HG03103 (cell line): ENCODE measurements at regions not wholly inside any gene's neighbourhood (a gene's known extent, or its start where the extent isn't known, plus 50 kb on each side); places are given as distances from the start of the nearest gene placed in this dataset.

Source experiments
- ATAC-seq: cut with Tn5 transposase; IDR thresholded peaks from one replicate; pipeline ENCODE4 v1.9.1; 2021; ENCODE audit warnings: low read depth; ENCODE audit not compliant: unreplicated experiment

DNA sequence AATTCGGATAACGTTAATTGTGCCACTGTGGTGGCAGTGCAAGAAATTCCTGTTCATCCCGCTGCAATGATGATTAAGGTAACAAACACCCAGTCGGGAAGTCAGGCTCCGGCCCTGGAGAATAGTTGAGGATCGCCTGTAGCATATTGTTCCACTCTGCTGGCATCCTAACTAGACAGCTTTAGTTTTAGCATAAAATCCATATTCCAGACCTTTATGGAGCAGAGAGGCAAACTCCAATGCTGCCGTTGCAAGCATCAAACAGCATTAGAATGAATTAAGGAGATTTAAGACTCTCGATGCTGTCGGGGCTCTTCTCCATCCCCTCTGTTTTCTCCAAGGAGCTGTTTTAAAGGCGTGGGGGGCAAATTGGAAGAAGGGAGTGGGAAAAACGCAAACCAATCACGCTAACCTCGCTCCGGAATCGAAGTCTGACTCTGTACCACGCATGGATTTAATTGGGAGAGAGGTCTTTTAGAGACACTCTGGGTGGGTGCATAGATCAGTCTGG, 660.4 kb downstream of the VRK1 start:
- no peak for ATAC-seq

DNA sequence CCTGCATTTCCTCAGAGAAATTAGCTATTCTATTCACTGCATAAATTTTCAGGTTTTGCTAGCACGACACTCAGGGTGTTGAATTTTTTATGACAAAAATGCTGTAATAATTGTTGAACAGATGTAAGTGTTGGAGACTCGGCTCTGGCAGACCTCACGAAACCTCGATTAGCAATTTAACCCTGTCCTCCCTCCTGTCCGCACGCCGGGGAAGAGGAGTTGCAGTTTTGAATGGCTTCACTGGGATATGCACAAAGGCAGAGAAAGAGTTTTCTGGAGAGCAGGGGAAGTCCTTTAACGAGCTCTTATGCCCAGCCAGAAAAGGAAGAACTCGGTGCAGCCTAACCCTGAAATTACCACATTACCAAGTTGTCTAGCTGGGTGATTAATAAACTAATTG, 661.1 kb downstream of the VRK1 start:
- ATAC-seq = no peak

DNA sequence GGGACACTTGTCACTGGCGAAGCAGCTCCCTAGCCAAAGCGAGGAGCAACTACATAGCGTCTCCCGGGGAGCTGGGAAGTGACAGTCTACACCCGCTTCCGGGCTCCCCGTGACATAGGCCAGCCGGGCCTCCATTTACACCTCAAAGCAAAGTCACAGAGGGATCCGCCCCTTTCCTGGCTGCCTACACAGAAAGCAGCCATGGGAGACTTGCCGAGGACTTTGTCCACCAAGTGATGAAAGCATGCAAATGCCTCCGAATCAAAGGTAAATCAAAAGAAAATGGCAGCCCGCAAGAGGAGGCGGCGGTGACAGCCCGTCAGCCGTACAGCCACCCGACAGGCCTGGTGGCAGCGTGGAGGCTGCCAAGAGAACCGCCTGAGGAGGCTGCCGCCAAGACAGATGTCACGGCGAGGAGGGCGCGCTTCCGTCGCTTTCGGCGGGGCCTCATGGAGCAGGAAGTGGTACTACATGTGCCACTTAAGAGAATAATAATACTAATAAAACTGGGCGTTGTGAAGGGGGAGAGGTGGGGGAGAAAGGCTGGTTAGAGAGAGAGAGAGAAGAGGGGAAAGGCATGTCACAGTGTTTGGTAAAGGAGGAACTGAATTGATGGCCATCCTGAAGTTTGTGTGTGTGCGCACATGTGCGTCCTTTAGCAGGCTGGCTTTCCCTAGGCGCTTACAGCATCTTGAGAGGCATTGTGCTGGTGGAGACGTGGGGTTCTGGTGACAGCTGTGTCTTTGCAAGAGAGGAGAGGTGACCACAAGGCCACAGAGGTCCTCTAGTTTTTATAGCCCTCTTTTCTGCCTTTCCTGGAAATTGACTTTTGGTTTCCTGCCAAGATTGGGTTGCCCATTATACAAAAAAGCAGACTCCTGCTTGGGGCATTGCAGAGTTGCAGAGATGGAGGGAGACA, 661.7 kb downstream of the VRK1 start:
- no peak for ATAC-seq

DNA sequence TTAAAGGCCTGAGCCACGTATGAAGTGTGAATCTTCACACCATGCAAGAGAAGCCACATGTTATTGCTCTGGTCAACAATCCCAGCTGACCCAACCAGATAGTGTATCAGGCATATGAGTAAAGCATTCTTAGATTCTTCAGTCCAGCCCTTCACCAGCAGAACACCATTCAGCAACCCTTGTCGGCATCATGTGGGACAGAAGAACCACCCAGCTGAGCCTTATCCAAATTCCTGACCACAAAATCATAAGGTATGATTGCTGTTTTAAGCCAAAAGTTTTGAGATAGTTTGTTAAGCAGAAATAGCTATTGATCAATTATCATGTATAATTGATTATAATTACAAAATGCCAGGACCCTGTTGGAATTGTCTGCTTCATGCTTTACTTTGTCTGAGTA, 664.9 kb downstream of the VRK1 start:
- ATAC-seq = no peak

DNA sequence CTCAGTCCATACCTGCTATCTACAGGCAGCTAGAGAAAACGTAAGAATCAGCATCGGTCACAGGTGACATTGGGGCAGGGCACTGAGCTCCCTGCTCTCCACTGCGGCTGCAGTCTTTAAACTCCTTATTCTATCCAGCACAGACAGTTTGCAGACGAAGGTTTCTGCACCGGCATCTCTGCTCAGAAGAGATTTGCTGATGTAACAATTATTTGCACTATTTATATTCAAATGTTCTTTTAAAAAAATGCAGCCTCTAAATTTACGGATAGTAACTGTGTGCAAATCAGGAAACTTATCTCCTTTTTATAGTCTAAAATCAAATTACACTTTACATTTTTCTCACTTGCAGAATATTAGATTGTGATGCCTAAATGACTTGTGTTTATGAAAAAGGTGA, 671.0 kb downstream of the VRK1 start:
- ATAC-seq = no peak

DNA sequence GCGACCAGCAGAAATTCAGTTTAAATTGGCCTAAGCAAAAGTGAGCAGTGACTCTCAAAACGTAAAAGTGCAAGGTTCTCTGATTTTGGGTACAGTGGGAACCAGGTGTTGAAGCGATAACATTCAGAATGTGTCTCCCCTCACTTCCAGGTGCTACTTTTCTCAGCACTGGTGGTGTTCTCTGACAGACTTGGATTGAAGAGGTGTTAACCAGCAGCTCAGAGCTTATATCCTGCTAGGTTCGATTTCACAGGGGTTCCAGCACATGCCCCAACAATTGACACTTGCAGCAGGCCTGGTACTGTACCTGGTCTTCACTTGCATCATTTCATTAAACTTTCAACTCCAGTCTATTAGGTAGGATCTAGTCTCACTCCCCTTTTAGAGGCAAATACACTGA, 680.2 kb downstream of the VRK1 start:
- ATAC-seq = no peak

DNA sequence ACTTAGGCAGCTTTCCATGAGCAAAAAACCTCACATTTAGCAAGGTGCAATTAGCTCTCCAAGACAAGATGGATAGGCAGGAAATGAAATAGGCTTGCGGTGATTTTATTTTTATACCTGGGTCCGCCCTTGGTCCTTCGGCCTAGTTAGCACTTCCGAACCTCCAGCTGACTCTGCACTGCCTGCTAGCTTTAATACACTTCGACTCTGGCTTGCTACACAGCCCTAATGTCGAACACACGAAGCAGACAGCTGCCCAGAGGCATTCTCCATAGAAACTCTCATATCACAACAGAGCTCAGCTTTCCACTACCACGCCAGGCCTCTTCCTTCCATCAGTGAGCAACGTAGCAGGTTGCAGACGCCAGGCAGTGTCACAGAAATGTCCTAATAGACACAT, 688.0 kb downstream of the VRK1 start:
- ATAC-seq = no peak

DNA sequence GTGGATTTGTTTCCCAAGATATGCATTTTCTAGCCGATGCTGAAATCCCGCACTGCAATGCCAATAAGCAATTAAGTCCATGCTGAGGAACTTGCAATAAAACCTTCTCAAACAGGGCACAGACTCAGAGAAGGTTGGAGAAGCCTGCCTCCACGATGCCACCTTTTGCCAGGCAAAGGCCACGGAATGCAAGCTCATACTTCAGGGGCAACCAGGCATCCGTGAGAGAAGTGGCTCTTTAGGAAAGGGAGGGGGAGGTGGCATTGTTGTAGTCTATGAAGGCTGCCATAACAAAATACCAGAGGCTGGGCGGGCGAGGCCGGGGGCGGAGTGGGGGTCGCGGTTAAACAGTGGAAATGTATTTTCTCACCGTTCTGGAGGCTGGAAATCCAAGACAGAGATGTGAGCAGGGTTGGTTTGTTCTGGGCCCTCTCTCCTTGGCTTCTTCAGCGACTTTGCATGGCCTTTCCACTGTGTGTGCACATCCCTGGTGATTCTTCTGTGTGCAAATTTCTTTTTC, 689.5 kb downstream of the VRK1 start:
- ATAC-seq = no peak

DNA sequence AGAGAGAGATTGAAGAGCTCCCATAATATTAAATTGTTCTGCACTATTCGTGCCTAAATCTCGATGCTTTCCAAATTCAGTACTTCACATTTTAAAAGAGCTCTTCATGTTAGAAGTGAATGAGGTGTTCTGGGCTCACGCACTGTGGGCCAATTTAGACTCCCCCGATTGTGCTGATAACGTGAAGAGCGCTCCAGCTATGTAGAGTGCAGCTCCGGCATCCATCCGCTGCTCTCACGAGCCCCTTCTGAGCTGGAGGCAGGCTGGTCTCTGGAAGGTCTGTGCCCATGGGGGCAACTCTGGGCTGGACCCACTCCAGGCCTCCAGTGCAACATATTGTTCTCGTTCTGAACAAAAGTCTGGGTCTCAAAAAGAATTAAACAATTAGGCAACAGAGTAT, 692.6 kb downstream of the VRK1 start:
- ATAC-seq = no peak

DNA sequence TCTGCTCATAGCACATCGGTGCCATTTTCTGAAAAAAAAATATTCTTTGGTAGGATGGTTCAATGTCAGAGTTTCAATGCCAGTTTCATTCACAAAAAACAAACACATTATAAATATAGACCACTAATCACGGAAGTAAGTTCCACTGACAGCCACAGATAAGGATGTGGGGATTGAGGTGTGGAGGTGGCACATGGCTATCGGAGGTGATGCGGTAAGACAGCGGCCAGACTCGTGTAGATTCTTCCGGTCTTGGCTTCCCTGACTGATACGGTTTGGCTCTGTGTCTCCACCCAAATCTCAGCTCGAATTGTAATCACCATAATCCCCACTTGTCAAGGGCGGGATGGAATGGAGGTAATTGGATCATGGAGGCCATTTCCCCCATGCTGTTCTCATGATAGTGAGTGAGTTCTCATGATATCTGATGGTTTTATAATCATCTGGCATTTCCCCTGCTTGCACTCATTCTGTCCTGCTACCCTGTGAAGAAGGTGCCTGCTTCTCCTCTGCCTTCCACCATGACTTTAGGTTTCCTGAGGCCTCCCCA, 693.4 kb downstream of the VRK1 start:
- no peak for ATAC-seq

DNA sequence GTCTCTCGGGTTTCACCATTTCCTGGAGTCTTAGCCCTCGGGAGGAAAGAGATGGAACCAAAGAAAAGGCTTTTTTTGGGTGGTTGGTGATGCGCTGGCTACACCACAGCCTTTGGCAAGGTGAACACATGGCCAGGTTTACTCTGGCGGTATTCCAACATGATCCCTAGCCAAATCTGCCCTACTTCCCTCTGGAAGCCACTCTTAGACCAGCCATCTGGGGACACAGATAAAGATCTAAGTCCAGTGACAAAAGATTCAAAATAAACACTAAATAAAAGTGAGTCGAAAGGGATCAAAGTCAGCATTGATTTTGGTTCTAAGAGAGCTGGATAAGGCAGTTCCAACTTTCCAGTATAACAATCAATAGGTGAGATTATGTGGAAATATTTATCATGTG, 694.5 kb downstream of the VRK1 start:
- ATAC-seq = no peak

DNA sequence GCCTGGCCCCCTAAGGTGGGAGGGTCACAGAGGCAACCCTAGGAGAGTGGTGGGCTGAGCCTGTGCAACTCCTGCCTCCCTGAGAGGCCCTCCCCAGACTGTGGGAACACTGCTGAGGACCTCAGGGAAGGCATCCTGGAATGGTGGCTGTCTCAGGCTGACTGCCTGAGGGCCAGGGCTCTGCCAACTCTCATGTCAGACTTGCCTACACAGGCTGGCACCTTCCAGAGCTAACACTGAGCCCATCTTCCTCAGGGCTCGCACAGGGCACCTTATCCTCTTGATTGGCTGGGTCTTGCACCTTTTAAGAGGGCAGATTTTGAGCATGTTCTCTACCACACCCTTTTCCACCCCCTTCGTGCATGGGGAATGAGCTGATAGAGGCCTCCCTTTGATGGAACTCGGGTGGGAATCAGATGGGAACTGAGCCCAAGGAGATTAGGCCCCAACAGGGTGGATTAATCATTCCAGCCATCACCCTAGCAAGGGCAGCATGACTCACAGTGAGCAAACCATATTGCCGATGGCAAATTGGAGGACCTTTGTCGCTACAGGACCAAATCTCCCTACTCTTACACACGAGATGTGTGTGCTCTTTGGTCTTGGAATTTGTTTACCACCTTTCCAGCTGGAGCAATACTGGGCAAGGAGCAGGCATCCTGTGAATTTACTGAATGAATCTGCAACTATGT, 702.8 kb downstream of the VRK1 start:
- no peak for ATAC-seq

DNA sequence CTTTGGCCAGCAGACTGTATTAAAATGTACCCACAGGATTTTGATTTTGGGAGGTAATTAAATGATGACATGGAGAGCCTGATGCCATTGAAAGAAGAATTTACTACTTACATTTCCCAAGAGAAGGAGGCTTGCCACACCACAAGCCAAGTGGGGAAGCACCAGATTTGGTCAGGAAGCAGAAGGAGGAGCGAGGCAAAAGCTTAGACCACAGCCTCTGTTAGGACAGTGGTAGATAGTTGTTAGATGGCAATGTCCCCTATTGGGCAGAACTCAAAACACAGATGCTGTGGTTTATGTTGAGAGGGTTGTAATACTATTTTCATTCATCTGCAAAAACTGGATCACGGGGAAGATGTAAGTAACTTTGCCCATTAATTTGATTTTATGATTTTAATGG, 709.4 kb downstream of the VRK1 start:
- ATAC-seq = no peak

DNA sequence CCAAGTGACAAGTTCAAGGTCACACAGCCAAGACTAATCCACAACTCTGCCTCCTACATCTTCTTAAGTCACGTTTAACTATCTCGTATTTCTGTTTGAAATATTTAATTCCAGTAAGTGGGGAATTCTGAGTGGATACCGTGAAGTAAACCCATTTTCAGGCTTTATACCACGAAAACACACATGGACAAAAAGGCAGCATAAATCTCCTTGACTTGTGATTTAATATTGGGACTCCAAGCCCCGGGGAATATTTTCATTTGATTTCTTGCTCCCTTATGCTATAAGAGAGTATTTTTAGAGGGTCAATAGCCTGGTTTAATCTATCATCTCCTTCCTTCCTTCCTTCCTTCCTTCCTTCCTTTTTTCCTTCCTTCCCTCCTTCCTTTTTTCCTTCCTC, 716.7 kb downstream of the VRK1 start:
- ATAC-seq = no peak

DNA sequence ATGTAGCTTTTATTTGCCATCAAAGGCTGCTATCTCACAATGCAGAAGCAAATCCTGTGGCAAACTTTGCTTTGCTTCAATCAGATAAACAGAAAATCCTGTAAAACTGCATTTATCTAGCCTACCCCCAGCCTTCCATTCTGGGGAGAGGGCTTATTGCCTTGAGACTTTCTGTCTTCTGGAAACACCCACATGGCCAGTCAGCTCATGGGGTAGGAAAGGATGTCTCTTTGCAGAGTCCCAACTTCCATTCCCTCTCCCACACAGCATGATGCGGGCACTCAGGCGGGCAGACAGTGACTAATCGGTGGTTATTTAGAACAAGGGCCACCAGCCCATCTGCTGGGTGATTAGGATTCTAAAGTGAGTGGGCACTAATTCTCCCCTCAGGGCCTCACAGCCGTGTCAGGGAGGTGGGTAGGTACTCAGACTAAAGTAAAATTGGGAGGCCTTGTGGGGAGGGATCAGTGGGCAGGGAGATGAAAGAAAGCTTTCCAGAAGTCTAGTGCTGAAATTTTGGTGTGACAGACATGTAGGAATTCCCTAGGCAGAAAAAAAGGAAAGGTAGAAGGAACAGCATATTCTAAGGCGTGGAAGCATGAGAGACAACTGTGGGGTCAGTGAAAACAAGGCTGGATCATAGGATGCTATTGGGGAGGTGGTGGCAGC, 720.5 kb downstream of the VRK1 start:
- ATAC-seq = no peak

DNA sequence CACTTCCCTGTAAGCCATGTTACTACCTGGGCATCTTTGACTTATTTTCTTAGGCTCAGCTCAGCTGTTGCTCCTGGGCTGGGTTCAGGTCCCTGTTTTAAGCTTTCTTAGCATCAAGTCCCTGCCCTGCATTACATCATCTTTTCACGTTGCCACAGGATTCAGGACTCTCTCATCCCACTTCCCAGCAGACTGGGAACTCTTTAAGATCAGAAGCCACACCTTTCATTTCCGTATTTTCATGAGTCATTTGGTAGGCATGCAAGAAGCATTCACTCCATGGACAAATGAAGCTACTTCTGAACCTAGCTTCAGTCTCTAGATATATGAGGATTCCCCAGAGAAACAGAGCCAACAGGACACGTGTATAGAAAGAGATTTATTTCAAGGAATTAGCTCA, 726.8 kb downstream of the VRK1 start:
- no peak for ATAC-seq

DNA sequence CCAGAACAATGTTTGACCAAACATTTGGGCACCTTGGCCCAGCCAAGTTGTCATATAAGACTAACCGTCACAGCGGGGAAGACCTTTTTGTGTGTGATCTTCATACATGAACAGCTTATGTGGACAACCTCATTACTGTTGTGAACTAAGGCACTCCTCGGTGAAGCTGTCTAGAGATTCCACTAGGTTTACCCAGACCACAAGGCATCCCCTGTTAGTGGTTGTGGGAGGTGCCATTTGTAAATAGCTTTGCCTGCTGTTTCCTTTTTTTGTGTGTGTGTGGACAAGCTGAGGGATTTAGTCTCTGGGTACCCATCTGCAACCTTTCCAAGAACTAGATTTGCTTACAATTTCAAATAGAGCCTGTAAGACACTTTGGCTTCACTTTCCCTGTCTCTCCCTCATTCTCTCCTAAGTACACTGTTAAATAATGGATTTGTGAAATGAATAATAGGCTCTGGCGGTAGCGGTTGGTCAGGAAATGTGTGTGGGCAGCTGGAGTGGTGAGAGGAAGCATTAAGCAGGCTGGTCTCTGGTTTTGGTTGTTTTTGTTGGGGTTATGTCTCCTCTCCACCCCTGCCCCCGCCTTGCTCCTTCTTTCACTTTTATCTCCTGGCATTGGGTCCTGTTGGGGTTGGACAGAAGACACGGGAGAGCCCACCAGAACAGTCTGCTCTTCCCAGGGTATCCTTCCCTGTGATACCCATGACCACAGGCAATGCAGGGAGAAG, 727.6 kb downstream of the VRK1 start:
- ATAC-seq = no peak

DNA sequence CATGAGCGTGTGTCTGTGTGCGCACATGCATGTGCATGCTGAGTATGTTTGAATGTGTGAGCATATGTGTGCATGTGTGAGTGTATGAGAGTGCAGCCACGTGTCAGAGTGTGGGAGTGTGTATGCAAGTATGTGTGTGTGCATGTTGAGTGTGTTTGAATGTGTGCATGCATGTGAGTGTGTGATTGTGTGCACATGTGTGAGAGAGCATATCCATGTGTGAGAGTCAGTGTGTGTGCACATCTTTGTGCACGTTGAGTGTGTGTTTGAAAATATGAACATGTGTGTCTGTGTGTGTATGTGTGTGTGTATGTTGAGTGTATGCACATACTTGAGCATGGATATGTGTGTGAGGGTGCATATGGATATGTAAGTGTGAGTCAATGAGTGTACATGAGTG, 730.8 kb downstream of the VRK1 start:
- no peak for ATAC-seq

DNA sequence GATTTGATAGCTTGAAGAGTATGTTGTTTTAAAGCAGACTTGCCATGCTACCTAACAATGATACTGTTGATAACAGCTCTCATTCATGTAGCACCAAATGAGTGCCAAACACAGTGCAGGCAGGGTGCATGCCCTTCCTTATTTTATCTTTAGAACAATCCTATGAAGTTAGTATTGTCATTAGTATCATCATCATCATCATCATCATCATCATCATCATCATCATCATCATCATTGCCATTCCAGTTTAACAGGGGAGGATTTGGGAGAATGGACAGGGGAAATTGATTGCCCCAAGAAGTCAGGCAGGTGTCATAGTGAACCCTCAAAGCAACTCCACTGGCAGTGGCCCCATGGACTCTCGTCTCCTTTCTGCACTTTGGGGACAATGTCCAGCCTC, 734.9 kb downstream of the VRK1 start:
- ATAC-seq = no peak

DNA sequence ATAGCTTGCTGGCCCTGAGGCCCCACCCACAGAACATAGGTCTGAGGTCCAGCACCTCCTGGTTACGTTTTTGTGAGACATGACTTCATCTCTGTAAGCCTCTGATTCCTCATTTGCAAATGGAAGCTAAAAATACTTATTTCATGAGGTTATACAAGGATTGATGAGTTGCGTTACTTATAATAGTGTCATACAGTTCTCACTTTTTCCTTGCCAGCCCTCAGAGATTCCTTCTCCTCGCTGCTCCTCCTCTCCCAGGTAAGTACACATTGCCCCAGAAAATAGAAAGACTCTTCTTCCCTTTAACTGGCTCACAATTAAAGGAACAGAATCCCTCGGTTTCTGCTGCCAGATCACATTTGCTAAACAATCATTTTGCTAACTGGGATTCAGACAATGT, 739.2 kb downstream of the VRK1 start:
- ATAC-seq = no peak
